ENCODE measurements at regions not wholly inside any gene's neighbourhood (a gene's known extent, or its start where the extent isn't known, plus 50 kb on each side); places are given as distances from the start of the nearest gene placed in this dataset.

DNA sequence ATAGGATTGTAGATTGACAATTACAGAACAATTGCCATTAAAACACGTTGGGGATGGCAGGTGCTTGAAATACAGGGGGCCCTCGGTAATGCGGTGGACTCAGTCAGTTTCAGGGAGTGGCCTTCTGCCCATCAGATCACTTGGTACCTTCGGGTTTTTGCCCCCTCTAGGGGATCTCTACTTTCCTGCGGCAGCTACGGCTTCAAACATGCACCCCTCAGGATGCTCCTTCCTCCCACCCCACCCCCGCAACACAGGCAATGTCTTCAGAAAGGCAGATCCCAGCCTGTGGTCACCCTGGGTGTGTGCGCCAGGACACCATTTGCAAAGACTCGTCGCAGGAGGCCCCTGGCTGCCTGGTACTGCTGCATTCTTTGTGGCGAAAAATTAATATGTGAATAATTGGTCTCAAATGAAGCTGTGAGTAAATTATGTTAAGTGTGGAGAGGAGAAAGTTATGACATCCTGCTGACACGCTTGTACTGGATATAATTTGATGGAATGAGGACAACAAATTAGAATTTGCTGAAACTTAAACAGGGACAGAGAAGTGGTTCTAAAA is 431.0 kb upstream of the MKI67 start:
- TF ChIP-seq SMC3 (conservative IDR thresholded peaks at IDR 0.05; ENCODE audit: poor library complexity) (no peak), TAF1 (IDR thresholded peaks at IDR 0.05; ENCODE audit: low read depth) (no peak), EP300 (conservative IDR thresholded peaks at IDR 0.05; ENCODE audit: poor library complexity, severe bottlenecking) (no peak), RAD21 (conservative IDR thresholded peaks at IDR 0.05) (no peak), POLR2AphosphoS5 (IDR thresholded peaks at IDR 0.05) (no peak), MXI1 (conservative IDR thresholded peaks at IDR 0.05; ENCODE audit: poor library complexity, severe bottlenecking) (no peak)
- TF ChIP-seq, protein P1, sequence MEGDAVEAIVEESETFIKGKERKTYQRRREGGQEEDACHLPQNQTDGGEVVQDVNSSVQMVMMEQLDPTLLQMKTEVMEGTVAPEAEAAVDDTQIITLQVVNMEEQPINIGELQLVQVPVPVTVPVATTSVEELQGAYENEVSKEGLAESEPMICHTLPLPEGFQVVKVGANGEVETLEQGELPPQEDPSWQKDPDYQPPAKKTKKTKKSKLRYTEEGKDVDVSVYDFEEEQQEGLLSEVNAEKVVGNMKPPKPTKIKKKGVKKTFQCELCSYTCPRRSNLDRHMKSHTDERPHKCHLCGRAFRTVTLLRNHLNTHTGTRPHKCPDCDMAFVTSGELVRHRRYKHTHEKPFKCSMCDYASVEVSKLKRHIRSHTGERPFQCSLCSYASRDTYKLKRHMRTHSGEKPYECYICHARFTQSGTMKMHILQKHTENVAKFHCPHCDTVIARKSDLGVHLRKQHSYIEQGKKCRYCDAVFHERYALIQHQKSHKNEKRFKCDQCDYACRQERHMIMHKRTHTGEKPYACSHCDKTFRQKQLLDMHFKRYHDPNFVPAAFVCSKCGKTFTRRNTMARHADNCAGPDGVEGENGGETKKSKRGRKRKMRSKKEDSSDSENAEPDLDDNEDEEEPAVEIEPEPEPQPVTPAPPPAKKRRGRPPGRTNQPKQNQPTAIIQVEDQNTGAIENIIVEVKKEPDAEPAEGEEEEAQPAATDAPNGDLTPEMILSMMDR (IDR thresholded peaks at IDR 0.05; ENCODE audit: poor library complexity, severe bottlenecking) = no peak
- TF ChIP-seq, protein P2, sequence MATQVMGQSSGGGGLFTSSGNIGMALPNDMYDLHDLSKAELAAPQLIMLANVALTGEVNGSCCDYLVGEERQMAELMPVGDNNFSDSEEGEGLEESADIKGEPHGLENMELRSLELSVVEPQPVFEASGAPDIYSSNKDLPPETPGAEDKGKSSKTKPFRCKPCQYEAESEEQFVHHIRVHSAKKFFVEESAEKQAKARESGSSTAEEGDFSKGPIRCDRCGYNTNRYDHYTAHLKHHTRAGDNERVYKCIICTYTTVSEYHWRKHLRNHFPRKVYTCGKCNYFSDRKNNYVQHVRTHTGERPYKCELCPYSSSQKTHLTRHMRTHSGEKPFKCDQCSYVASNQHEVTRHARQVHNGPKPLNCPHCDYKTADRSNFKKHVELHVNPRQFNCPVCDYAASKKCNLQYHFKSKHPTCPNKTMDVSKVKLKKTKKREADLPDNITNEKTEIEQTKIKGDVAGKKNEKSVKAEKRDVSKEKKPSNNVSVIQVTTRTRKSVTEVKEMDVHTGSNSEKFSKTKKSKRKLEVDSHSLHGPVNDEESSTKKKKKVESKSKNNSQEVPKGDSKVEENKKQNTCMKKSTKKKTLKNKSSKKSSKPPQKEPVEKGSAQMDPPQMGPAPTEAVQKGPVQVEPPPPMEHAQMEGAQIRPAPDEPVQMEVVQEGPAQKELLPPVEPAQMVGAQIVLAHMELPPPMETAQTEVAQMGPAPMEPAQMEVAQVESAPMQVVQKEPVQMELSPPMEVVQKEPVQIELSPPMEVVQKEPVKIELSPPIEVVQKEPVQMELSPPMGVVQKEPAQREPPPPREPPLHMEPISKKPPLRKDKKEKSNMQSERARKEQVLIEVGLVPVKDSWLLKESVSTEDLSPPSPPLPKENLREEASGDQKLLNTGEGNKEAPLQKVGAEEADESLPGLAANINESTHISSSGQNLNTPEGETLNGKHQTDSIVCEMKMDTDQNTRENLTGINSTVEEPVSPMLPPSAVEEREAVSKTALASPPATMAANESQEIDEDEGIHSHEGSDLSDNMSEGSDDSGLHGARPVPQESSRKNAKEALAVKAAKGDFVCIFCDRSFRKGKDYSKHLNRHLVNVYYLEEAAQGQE (IDR thresholded peaks at IDR 0.05; ENCODE audit: borderline replicate concordance) = no peak
